Mesothelial cell of epicardium (in vitro differentiated cells): ENCODE measurements at regions not wholly inside any gene's neighbourhood (a gene's known extent, or its start where the extent isn't known, plus 50 kb on each side); places are given as distances from the start of the nearest gene placed in this dataset.

Source experiments
- DNase-seq, 2 experiments: peaks; one replicate each; pipeline ENCODE4 v3.0.0; 2021; ENCODE audit warnings: low spot score in 2 of 2; ENCODE audit not compliant: unreplicated experiment in 2 of 2
- H3K27ac Mint-ChIP-seq: 2 replicates; pipeline ENCODE4 v1.8.0; 2021; ENCODE audit warnings: mixed read lengths
- H3K27me3 Mint-ChIP-seq: 2 replicates; pipeline ENCODE4 v1.8.0; 2021; ENCODE audit warnings: low read depth, mixed read lengths
- H3K36me3 Mint-ChIP-seq: 2 replicates; pipeline ENCODE4 v1.8.0; 2021; ENCODE audit warnings: mixed read lengths
- H3K4me1 Mint-ChIP-seq: 2 replicates; pipeline ENCODE4 v1.8.0; 2021; ENCODE audit warnings: mixed read lengths
- H3K4me3 Mint-ChIP-seq: 2 replicates; pipeline ENCODE4 v1.8.0; 2021; ENCODE audit warnings: mild to moderate bottlenecking, moderate library complexity, mixed read lengths
- H3K9me3 Mint-ChIP-seq: 2 replicates; pipeline ENCODE4 v1.8.0; 2021; ENCODE audit warnings: mixed read lengths
- TF ChIP-seq, protein P1 (sequence below): fragments of 200-600 bp; sonication (generic); IDR thresholded peaks from one replicate; pipeline ENCODE4 v1.5.0; 2021; ENCODE audit warnings: antibody characterized with exemption; ENCODE audit not compliant: unreplicated experiment

DNA sequence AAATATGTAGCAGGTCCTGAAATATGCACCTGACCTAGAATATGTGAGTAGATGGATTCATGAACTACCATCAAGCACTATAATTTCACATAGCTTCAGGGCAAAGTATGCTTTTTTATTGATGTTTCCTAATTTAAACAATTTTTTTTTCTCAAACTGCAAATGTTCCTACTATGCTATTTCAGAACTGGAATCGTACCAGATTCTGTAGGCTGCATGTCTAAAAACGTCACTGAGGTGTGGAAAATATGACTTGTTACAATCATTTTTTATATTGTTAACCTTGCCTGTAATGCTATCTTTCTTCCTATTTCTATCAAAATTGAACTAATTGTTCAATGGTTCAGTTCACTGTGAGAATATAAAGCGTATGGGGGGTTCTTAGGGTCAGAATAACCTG is 78.0 kb upstream of the RERGL start:
- H3K9me3 Mint-ChIP-seq: peaks cover 9% of the 10 kb centered on the region
- H3K27ac Mint-ChIP-seq: no peak overlapping the region
- TF ChIP-seq, protein P1, sequence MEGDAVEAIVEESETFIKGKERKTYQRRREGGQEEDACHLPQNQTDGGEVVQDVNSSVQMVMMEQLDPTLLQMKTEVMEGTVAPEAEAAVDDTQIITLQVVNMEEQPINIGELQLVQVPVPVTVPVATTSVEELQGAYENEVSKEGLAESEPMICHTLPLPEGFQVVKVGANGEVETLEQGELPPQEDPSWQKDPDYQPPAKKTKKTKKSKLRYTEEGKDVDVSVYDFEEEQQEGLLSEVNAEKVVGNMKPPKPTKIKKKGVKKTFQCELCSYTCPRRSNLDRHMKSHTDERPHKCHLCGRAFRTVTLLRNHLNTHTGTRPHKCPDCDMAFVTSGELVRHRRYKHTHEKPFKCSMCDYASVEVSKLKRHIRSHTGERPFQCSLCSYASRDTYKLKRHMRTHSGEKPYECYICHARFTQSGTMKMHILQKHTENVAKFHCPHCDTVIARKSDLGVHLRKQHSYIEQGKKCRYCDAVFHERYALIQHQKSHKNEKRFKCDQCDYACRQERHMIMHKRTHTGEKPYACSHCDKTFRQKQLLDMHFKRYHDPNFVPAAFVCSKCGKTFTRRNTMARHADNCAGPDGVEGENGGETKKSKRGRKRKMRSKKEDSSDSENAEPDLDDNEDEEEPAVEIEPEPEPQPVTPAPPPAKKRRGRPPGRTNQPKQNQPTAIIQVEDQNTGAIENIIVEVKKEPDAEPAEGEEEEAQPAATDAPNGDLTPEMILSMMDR: no peak
- H3K27me3 Mint-ChIP-seq: no peaks in the 10 kb centered on the region
- no peaks in the 10 kb centered on the region for H3K4me1 Mint-ChIP-seq
- H3K36me3 Mint-ChIP-seq: peaks cover 3% of the 10 kb centered on the region
- no peak for DNase-seq
- H3K4me3 Mint-ChIP-seq: no peak overlapping the region

DNA sequence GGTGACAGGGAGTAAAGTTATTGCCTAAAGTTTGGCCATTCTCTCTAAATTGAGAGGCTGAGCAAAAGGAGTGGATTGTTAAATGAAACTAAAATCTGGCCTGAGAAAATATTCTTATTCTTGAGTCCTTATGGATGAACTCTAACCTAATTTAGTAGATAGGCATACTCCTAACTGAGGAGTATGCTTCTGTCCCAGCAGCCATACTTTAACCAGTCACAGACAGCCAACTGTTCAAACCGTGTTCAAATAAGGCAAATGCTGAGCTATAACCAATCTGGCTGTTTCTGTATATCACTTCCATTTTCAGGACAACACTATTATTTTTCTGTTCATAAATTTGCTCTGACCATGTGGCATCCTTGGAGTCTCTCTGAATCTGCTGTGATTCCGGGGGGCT is 75.9 kb upstream of the RERGL start:
- no peak overlapping the region for H3K4me3 Mint-ChIP-seq
- TF ChIP-seq, protein P1: no peak
- no peaks in the 10 kb centered on the region for H3K9me3 Mint-ChIP-seq
- no peaks in the 10 kb centered on the region for H3K36me3 Mint-ChIP-seq
- no peaks in the 10 kb centered on the region for H3K4me1 Mint-ChIP-seq
- no peak for DNase-seq
- H3K27ac Mint-ChIP-seq: no peak overlapping the region
- H3K27me3 Mint-ChIP-seq: no peaks in the 10 kb centered on the region

DNA sequence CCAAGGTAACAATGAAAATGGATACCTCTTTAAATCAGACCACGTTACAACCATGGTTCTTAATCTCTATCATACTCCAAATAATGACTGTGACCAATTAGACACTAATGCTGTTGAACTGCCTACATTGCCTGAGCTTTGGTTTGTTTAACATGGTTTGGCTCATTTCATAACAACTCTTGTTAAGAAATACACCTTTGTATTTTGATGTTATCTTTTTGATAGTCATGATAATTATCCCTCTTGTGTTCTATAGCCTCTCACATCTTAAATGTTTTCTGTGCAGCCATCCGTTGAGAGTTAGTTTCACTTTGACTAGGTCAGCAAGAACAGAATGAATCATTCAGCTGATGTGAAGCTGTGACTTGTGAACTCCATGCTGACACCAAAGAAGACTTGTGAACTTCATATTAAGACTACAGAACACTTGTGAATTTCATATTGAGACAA is 75.5 kb upstream of the RERGL start:
- DNase-seq: no peak
- no peak overlapping the region for H3K27ac Mint-ChIP-seq
- TF ChIP-seq, protein P1: no peak
- no peaks in the 10 kb centered on the region for H3K27me3 Mint-ChIP-seq
- H3K4me3 Mint-ChIP-seq: no peak overlapping the region
- H3K4me1 Mint-ChIP-seq: no peaks in the 10 kb centered on the region
- no peaks in the 10 kb centered on the region for H3K36me3 Mint-ChIP-seq
- H3K9me3 Mint-ChIP-seq: no peaks in the 10 kb centered on the region

DNA sequence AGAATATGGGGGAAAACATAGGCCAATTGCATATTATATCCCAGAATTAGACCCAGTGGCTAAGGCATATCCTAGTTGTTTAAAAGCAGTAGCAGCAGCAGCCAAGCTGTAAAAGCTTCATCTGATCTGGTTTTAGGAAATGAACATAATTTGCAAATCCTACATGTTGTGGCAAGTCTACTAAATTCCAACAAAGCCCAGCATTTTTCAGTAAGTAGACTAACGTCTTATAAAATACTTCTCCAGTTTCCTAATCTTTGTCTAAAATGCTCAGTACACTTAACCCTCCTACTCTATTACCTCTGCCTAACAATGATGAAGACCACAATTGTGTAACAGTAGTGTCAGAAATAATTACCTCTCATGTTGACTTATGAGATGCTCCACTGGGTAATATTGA is 70.9 kb upstream of the RERGL start:
- DNase-seq: no peak
- H3K9me3 Mint-ChIP-seq: peaks cover 17% of the 10 kb centered on the region
- H3K36me3 Mint-ChIP-seq: peaks cover 6% of the 10 kb centered on the region
- H3K27ac Mint-ChIP-seq: no peak overlapping the region
- no peak overlapping the region for H3K4me3 Mint-ChIP-seq
- H3K4me1 Mint-ChIP-seq: no peaks in the 10 kb centered on the region
- TF ChIP-seq, protein P1: no peak
- H3K27me3 Mint-ChIP-seq: no peaks in the 10 kb centered on the region

DNA sequence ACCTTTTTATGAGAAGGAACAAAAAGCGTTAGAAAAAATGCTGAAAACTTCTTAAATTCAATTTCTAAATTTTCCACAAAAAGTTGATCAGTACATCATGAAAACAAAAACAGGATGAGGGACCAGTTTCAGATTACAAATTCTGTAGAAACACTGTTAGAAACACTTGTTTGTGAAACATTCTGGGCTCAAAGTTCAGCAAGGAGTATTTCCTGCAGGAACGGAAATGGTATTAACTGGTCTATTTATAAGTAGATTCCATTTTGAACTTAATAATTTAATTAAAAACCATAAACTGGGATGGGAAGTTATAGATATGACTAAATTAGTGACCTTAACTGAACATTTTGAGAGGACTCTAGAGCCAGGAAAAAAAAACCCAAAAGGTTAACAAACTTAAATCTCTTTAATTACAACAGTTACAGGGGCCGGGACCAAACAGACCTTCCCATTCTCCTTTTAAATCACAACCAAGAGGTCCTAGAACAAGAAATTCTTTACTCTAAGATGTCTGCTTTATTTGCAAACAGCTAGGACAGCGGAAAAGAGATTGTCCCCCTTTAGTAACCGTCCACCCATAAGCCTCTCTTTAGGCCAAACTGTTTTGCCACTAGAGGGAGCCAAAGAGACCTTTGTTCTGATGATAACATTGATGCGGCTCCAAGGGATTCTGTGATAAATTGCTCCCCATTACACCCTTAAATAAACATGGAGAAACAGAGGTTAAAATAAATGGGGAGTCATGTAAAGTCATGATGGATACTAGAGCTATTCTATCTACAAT is 69.0 kb upstream of the RERGL start:
- no peak overlapping the region for H3K27ac Mint-ChIP-seq
- DNase-seq: no peak
- peaks cover 6% of the 10 kb centered on the region for H3K36me3 Mint-ChIP-seq
- no peaks in the 10 kb centered on the region for H3K4me1 Mint-ChIP-seq
- H3K9me3 Mint-ChIP-seq: peaks cover 30% of the 10 kb centered on the region
- TF ChIP-seq, protein P1: peak; percentile 70
- H3K4me3 Mint-ChIP-seq: no peak overlapping the region
- H3K27me3 Mint-ChIP-seq: no peaks in the 10 kb centered on the region
